Body of pancreas (tissue), 4 donors: ENCODE measurements at regions not wholly inside any gene's neighbourhood (a gene's known extent, or its start where the extent isn't known, plus 50 kb on each side); places are given as distances from the start of the nearest gene placed in this dataset.

Experiments
- ATAC-seq: fragments of 150-250 bp; one replicate; pipeline ENCODE4 v1.9.1; 2016
- DNase-seq, 4 donors: peaks; one replicate each; pipeline ENCODE4 v3.0.0-alpha.2; 2019
- H3K27ac ChIP-seq, 4 donors: fragments of 200-600 bp; sonication (generic); 1 replicate in 3 of 4; 2 replicates in 1 of 4; pipeline versions ENCODE4 v1.5.1 to v1.6.1; 2016 to 2019; ENCODE audit warnings: mild to moderate bottlenecking in 1 of 4, mixed read lengths in 1 of 4, moderate library complexity in 1 of 4
- H3K27me3 ChIP-seq, 2 donors: fragments of 200-600 bp; sonication (generic); one replicate each; pipeline ENCODE4 v1.6.0; 2016; ENCODE audit warnings: mild to moderate bottlenecking in 1 of 2
- H3K36me3 ChIP-seq, 2 donors: fragments of 200-600 bp; sonication (generic); replicated peaks in 1 of 2; 2 replicates each; pipeline ENCODE4 v1.5.1; 2016; ENCODE audit warnings: low read depth in 2 of 2; ENCODE audit not compliant: insufficient read depth in 1 of 2
- H3K4me1 ChIP-seq: fragments of 200-600 bp; sonication (generic); one replicate; pipeline ENCODE4 v1.6.0; 2016
- H3K4me3 ChIP-seq, 2 donors: fragments of 200-600 bp; sonication (generic); 1 replicate in 1 of 2; 2 replicates in 1 of 2; pipeline ENCODE4 v1.5.1; 2016 to 2019
- H3K9me3 ChIP-seq, 3 donors: fragments of 200-600 bp; sonication (generic); 1 replicate in 2 of 3; 2 replicates in 1 of 3; pipeline ENCODE4 v1.5.1; 2016
- POLR2A ChIP-seq, 3 donors: fragments of 450-650 bp; IDR thresholded peaks; one replicate each; pipeline ENCODE4 v1.6.1; 2016; ENCODE audit warnings: antibody characterized with exemption in 3 of 3, mild to moderate bottlenecking in 2 of 3
- WGBS, 2 donors: methylation state at CpG; one replicate each; pipeline ENCODE4 v1.1.5; 2017; 5-methylcytosine and 5-hydroxymethylcytosine counted together
- intact Hi-C: fragments of 100-400 bp; cut with DNase I; formaldehyde crosslinking; loops from one replicate; pipeline ENCODE4 v1.15.1; 2023
- TF ChIP-seq, protein P1 (sequence below), 7 experiments: fragments of 450-650 bp in 4 of 7; fragments of 200-600 bp in 3 of 7; sonication (generic) in 3 of 7; IDR thresholded peaks; one replicate each; pipeline ENCODE4 v1.5.1; 2016 to 2019; ENCODE audit warnings: antibody characterized with exemption in 7 of 7

DNA sequence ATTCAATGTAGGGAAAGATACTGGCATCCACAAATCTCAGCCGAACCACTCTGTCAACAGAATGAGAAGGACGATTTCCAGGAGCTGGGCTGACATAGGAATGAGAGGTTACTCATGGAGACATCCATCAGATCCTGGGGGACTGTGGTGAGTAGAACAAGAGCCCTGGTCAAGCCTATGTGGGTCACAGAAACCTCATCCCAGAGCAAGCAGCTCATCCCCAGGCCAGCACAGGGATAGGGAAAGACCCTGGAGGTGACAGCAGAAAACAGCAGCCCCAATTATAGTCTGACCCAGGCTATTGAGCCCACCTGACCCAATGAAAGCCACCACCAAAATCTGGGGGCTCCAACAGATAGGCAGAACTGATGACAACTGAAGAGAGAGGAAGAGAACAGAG lies 128.0 kb upstream of the SERPIND1 start:
- TF ChIP-seq, protein P1, sequence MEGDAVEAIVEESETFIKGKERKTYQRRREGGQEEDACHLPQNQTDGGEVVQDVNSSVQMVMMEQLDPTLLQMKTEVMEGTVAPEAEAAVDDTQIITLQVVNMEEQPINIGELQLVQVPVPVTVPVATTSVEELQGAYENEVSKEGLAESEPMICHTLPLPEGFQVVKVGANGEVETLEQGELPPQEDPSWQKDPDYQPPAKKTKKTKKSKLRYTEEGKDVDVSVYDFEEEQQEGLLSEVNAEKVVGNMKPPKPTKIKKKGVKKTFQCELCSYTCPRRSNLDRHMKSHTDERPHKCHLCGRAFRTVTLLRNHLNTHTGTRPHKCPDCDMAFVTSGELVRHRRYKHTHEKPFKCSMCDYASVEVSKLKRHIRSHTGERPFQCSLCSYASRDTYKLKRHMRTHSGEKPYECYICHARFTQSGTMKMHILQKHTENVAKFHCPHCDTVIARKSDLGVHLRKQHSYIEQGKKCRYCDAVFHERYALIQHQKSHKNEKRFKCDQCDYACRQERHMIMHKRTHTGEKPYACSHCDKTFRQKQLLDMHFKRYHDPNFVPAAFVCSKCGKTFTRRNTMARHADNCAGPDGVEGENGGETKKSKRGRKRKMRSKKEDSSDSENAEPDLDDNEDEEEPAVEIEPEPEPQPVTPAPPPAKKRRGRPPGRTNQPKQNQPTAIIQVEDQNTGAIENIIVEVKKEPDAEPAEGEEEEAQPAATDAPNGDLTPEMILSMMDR (IDR thresholded peaks at IDR 0.05): no peak
- no peak for TF ChIP-seq POLR2A (IDR thresholded peaks at IDR 0.05)
- intact Hi-C loops: no loop called here
- Histone ChIP-seq H3K36me3 (no peaks in the 10 kb centered on the region), H3K27me3 (no peaks in the 10 kb centered on the region), H3K4me1 (no peaks in the 10 kb centered on the region), H3K27ac (no peak overlapping the region), H3K4me3 (no peak overlapping the region), H3K9me3 (no peaks in the 10 kb centered on the region)
- ATAC-seq (no peak), DNase-seq (no peak)
- 71 to 77% methylated on average over 2 of the region's 2 CpGs for WGBS, 2 donors

DNA sequence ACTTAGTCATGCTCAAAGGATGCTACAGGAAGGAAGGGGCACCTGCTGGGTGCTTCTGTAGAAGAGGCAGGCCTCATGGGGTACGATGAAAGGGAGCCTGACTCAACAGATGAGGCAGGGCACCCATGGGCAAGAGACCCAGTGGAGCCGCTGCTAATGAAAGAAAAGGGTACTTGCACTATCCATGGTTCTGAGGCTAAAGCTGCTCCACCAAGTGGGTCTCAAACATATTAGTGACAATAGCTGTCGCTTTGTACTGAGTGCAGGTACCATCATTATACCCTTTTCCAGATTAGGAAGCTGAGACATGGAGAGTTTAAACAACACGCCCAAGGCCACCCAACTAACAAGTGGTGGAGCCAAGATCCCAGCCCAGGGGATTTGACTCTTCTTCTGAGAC lies 127.5 kb upstream of the SERPIND1 start:
- no peak for DNase-seq
- Histone ChIP-seq H3K4me3 (no peak overlapping the region), H3K27me3 (no peaks in the 10 kb centered on the region), H3K4me1 (no peaks in the 10 kb centered on the region), H3K9me3 (no peaks in the 10 kb centered on the region), H3K27ac (no peak overlapping the region), H3K36me3 (no peaks in the 10 kb centered on the region)
- 76 to 100% methylated on average over 4 of the region's 4 CpGs for WGBS, 2 donors
- TF ChIP-seq, protein P1 (IDR thresholded peaks at IDR 0.05): no peak
- no peak for TF ChIP-seq POLR2A (IDR thresholded peaks at IDR 0.05)
- no peak for ATAC-seq
- intact Hi-C loops: no loop called here

DNA sequence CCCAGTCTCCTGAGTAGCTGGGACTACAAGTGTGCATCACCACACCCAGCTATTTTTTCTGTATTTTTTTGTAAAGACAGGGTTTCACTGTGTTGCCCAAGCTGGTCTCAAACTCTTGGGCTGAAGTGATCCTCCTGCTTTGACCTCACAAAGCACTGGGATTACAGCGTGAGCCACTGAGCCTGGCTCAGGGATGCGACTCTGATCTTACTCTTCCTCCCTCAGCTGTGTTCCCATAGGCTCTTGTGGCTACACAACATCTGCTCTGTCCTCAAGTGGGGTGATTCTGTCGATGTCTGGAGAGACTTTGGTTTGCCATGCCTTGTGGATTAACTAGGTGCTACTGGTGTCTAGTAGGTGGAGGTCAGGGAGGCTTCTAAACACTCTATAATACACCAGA lies 127.0 kb upstream of the SERPIND1 start:
- DNase-seq (no peak), ATAC-seq (no peak)
- no peaks in the 10 kb centered on the region for H3K9me3 ChIP-seq
- intact Hi-C loops: no loop called here
- no peak overlapping the region for H3K27ac ChIP-seq
- H3K4me1 ChIP-seq: no peaks in the 10 kb centered on the region
- no peak overlapping the region for H3K4me3 ChIP-seq
- no peaks in the 10 kb centered on the region for H3K36me3 ChIP-seq
- no peak for TF ChIP-seq POLR2A (IDR thresholded peaks at IDR 0.05)
- TF ChIP-seq, protein P1 (IDR thresholded peaks at IDR 0.05): no peak
- WGBS, 2 donors: 83 to 95% methylated on average over 3 of the region's 3 CpGs
- H3K27me3 ChIP-seq: no peaks in the 10 kb centered on the region

DNA sequence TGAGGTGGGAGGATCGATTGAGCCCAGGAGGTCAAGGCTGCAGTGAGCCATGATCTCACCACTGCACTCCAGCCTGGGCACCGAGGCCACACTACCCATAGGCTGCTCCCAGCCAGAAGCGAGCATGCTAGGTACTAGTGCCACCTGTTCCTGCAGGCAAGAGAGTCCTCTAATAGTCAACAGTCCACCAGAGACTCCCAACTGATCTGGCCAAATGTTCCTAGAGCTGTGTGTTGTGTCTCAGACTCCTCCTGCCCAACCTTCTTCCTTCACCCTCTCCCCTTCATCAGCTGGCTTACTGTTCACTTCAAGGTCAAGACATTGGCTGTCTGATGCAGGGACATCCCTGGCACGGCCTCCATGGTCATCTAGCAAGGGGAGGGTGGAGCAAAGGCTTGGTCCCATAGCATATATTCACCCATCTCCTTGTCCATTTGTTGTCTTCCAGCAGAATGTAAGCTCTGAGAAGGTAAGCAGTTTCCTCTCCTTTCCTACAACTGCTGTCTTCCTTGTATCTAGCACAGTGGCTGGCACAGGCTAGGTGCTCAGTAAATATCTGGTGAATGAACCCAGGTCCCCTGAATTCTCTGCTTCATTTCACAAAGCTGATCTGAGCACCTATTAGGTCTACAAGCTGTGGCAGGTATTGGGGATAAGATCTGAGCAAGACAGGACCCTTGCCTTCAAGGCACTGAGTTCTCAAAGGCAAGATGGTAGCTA lies 126.2 kb upstream of the SERPIND1 start:
- no peak overlapping the region for H3K27ac ChIP-seq
- H3K27me3 ChIP-seq: no peaks in the 10 kb centered on the region
- no peaks in the 10 kb centered on the region for H3K9me3 ChIP-seq
- H3K36me3 ChIP-seq: no peaks in the 10 kb centered on the region
- DNase-seq (no peak), ATAC-seq (no peak)
- intact Hi-C loops: no loop called here
- no peaks in the 10 kb centered on the region for H3K4me1 ChIP-seq
- H3K4me3 ChIP-seq: no peak overlapping the region
- WGBS, 2 donors: 87 to 96% methylated on average over 2 to 4 of the region's 4 CpGs
- TF ChIP-seq, protein P1 (IDR thresholded peaks at IDR 0.05): no peak
- no peak for TF ChIP-seq POLR2A (IDR thresholded peaks at IDR 0.05)

DNA sequence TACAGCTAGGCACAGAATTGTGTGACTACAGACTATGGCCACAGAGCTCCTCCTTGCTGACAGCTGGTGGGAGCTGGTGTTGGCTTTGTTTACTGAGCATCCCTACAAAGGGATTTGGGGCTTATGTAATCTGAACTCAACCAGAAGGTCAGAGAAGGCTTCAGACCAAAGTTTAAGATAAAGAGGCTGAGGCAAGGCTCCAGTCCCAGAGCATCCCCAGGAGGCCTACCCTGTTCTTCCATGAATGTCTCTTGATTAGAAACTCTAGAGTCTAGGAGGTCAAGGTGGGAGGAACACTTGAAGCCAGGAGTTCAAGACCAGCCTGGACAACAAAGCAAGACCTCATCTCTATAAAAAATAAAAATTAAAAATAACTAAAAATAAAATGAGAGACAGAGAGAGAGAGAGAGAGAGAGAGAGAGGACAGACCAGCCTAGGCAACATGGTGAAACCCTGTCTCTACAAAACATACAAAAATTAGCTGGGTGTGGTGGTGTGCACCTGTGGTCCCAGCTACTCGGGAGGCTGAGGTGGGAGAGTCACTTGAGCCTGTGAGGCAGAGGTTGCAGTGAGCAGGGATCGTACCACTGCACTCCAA lies 125.5 kb upstream of the SERPIND1 start:
- H3K27me3 ChIP-seq: no peaks in the 10 kb centered on the region
- DNase-seq: no peak
- no peak overlapping the region for H3K27ac ChIP-seq
- H3K36me3 ChIP-seq: no peaks in the 10 kb centered on the region
- no peaks in the 10 kb centered on the region for H3K9me3 ChIP-seq
- H3K4me1 ChIP-seq: no peaks in the 10 kb centered on the region
- intact Hi-C loops: no loop called here
- 88 to 89% methylated on average over 2 of the region's 2 CpGs for WGBS, 2 donors
- no peak for ATAC-seq
- H3K4me3 ChIP-seq: no peak overlapping the region
- no peak for TF ChIP-seq POLR2A (IDR thresholded peaks at IDR 0.05)
- TF ChIP-seq, protein P1 (IDR thresholded peaks at IDR 0.05): no peak
